Panc1 (cell line): ENCODE measurements at regions not wholly inside any gene's neighbourhood (a gene's known extent, or its start where the extent isn't known, plus 50 kb on each side); places are given as distances from the start of the nearest gene placed in this dataset.

Experiments used
- CTCF ChIP-seq: fragments of 450-650 bp; IDR thresholded peaks from 2 replicates; pipeline ENCODE4 v1.5.1; 2017; ENCODE audit warnings: mild to moderate bottlenecking
- POLR2AphosphoS5 ChIP-seq: IDR thresholded peaks from 2 replicates; pipeline ENCODE4 v1.6.1; 2012; ENCODE audit warnings: mild to moderate bottlenecking, low read depth, low read length, moderate library complexity
- SIN3A ChIP-seq: IDR thresholded peaks from 2 replicates; pipeline ENCODE4 v1.6.1; 2012; ENCODE audit warnings: low read depth, mild to moderate bottlenecking, low read length, moderate library complexity, borderline replicate concordance; ENCODE audit not compliant: insufficient read depth
- TF ChIP-seq, protein P1 (sequence below), 2 experiments: IDR thresholded peaks; 2 replicates each; pipeline ENCODE4 v1.6.1; 2011 to 2012; ENCODE audit warnings: low read depth in 2 of 2, control low read depth in 1 of 2, low read length in 1 of 2, mild to moderate bottlenecking in 1 of 2, moderate library complexity in 1 of 2; ENCODE audit not compliant: insufficient read depth in 1 of 2

- TF ChIP-seq SIN3A: no peak
- TF ChIP-seq CTCF: no peak
- TF ChIP-seq, protein P1, sequence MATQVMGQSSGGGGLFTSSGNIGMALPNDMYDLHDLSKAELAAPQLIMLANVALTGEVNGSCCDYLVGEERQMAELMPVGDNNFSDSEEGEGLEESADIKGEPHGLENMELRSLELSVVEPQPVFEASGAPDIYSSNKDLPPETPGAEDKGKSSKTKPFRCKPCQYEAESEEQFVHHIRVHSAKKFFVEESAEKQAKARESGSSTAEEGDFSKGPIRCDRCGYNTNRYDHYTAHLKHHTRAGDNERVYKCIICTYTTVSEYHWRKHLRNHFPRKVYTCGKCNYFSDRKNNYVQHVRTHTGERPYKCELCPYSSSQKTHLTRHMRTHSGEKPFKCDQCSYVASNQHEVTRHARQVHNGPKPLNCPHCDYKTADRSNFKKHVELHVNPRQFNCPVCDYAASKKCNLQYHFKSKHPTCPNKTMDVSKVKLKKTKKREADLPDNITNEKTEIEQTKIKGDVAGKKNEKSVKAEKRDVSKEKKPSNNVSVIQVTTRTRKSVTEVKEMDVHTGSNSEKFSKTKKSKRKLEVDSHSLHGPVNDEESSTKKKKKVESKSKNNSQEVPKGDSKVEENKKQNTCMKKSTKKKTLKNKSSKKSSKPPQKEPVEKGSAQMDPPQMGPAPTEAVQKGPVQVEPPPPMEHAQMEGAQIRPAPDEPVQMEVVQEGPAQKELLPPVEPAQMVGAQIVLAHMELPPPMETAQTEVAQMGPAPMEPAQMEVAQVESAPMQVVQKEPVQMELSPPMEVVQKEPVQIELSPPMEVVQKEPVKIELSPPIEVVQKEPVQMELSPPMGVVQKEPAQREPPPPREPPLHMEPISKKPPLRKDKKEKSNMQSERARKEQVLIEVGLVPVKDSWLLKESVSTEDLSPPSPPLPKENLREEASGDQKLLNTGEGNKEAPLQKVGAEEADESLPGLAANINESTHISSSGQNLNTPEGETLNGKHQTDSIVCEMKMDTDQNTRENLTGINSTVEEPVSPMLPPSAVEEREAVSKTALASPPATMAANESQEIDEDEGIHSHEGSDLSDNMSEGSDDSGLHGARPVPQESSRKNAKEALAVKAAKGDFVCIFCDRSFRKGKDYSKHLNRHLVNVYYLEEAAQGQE (IDR thresholded peaks at IDR 0.05; ENCODE audit: insufficient read depth in 1 of 2, low read depth in 2 of 2, low read length in 1 of 2): no peak
- no peak for TF ChIP-seq POLR2AphosphoS5
These were observed 57.8 kb upstream of the BCL11B start for GRCh38 chr14:99329711-99330315.
